GM12878 (cell line): ENCODE measurements at regions not wholly inside any gene's neighbourhood (a gene's known extent, or its start where the extent isn't known, plus 50 kb on each side); places are given as distances from the start of the nearest gene placed in this dataset.

Source experiments
- CBFB ChIP-seq: IDR thresholded peaks from 2 replicates; pipeline ENCODE4 v1.6.1; 2016; ENCODE audit warnings: antibody characterized with exemption, low read depth
- PKNOX1 ChIP-seq: fragments of 450-650 bp; IDR thresholded peaks from 2 replicates; pipeline ENCODE4 v1.6.1; 2016; ENCODE audit warnings: mild to moderate bottlenecking
- POLR2AphosphoS5 ChIP-seq: IDR thresholded peaks from 2 replicates; pipeline ENCODE4 v1.6.1; 2011; ENCODE audit warnings: mild to moderate bottlenecking, low read length, inconsistent platforms
- STAT3 ChIP-seq: IDR thresholded peaks from 2 replicates; pipeline ENCODE4 v1.6.1; 2011; ENCODE audit warnings: low read depth, low read length, improper control_type of control experiment
- TF ChIP-seq, protein P1 (sequence below), 3 experiments: IDR thresholded peaks in 2 of 3; conservative IDR thresholded peaks in 1 of 3; 2 replicates each; pipeline ENCODE4 v1.5.1; 2011; ENCODE audit warnings: low read depth in 3 of 3, low read length in 3 of 3, mild to moderate bottlenecking in 3 of 3, control low read depth in 2 of 3, moderate library complexity in 2 of 3, inconsistent platforms in 1 of 3, mixed read lengths in 1 of 3; ENCODE audit not compliant: control insufficient read depth in 2 of 3, insufficient read depth in 1 of 3; ENCODE audit errors: extremely low read depth in 1 of 3

DNA sequence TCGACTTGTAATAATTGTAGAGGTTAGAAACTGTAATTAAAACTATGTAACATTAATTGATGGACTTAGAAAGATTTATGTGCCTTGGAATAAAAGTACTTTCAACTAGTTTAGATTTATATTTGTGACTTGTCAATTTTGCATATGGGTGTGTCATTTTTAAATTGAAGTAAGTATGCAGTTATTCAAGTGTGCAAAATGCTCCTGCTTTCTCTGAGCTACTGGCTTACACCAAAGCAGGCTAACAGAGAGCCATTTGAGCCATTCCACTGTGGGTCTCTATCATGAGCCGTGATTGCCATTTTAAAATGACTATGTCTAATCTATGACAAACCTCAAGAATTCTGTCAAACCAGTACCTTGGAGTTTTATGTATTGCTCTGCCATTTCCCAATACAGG lies 345.0 kb upstream of the MDFIC2 start:
- TF ChIP-seq STAT3, result no peak
- no peak for TF ChIP-seq PKNOX1
- TF ChIP-seq CBFB, result no peak
- TF ChIP-seq, protein P1, sequence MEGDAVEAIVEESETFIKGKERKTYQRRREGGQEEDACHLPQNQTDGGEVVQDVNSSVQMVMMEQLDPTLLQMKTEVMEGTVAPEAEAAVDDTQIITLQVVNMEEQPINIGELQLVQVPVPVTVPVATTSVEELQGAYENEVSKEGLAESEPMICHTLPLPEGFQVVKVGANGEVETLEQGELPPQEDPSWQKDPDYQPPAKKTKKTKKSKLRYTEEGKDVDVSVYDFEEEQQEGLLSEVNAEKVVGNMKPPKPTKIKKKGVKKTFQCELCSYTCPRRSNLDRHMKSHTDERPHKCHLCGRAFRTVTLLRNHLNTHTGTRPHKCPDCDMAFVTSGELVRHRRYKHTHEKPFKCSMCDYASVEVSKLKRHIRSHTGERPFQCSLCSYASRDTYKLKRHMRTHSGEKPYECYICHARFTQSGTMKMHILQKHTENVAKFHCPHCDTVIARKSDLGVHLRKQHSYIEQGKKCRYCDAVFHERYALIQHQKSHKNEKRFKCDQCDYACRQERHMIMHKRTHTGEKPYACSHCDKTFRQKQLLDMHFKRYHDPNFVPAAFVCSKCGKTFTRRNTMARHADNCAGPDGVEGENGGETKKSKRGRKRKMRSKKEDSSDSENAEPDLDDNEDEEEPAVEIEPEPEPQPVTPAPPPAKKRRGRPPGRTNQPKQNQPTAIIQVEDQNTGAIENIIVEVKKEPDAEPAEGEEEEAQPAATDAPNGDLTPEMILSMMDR (IDR thresholded peaks at IDR 0.05 in 2 of 3, conservative IDR thresholded peaks at IDR 0.05 in 1 of 3; ENCODE audit: control insufficient read depth in 2 of 3, extremely low read depth in 1 of 3, insufficient read depth in 1 of 3, low read depth in 3 of 3, low read length in 3 of 3), result no peak
- TF ChIP-seq POLR2AphosphoS5, result no peak
